ENCODE measurements at regions not wholly inside any gene's neighbourhood (a gene's known extent, or its start where the extent isn't known, plus 50 kb on each side); places are given as distances from the start of the nearest gene placed in this dataset.

DNA sequence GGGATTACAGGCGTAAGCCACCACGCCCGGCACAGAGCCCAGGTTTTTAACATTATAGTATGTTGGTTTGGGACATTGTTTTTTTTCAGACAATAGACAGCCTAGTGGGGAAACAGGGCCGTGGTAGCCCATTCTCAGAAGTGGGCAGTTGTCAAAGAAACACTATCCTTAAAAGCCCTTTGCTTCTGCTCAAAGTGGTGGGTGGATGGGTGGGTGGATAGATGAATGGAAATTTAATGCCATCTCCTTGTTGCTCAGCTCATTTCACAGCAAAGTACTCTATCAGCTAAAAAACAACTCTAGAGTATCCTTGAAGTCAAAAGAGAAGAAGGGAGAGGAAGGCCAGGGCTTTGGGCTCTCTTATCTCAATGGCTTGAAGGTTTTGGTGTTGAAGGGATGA lies 137.8 kb downstream of the RRAGC start:
- H3K4me2 ChIP-seq (ENCODE audit: low read depth, low read length, poor library complexity, severe bottlenecking), result no peak overlapping the region
- H3K4me3 ChIP-seq (ENCODE audit: insufficient read depth, low read length, poor library complexity, severe bottlenecking), result no peak overlapping the region
- H3F3A ChIP-seq (ENCODE audit: insufficient read depth), result no peaks in the 10 kb centered on the region
- H3K9ac ChIP-seq (ENCODE audit: low read length), result no peak overlapping the region
- TF ChIP-seq CTCF (IDR thresholded peaks at IDR 0.05; ENCODE audit: insufficient read depth, low read length, poor library complexity, severe bottlenecking), result no peak
- TF ChIP-seq EZH2phosphoT487 (conservative IDR thresholded peaks at IDR 0.05; ENCODE audit: low read length), result no peak
- H3K27me3 ChIP-seq (ENCODE audit: low read length), result no peaks in the 10 kb centered on the region
- H4K20me1 ChIP-seq (ENCODE audit: low read depth, low read length), result no peaks in the 10 kb centered on the region
- H3K9me3 ChIP-seq (ENCODE audit: insufficient read depth, low read length), result no peaks in the 10 kb centered on the region
- H2AFZ ChIP-seq (ENCODE audit: low read depth, low read length, severe bottlenecking), result no peak overlapping the region
- no peak overlapping the region for H3K27ac ChIP-seq (ENCODE audit: low read depth, low read length)
- H3K79me2 ChIP-seq (ENCODE audit: insufficient read depth, low read length), result no peaks in the 10 kb centered on the region
- no peaks in the 10 kb centered on the region for H3K9me2 ChIP-seq (replicated peaks; ENCODE audit: insufficient read depth, low read length)
- no peaks in the 10 kb centered on the region for H3K36me3 ChIP-seq (ENCODE audit: low read length)

DNA sequence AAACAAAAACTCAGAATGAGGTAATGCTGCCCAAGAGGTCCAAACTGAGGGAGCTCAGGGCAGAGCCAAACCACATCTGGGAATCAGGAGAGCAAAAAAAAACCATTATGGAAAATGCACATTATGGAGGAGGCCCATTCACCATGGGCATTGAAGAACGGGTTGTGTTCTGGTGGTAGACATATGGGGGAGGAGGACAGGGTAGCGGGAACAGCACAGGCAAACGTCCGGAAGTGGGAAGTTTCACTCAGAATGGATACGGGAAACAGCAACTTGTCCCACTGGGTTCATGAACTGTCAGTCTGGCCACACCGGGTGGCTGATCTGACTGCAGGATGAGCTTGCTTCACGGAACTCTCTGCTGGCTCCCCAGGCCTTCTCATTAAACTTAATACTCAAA lies 139.7 kb downstream of the RRAGC start:
- H3K4me2 ChIP-seq (ENCODE audit: low read depth, low read length, poor library complexity, severe bottlenecking), result no peak overlapping the region
- H3K36me3 ChIP-seq (ENCODE audit: low read length), result no peaks in the 10 kb centered on the region
- H3K9me3 ChIP-seq (ENCODE audit: insufficient read depth, low read length), result no peaks in the 10 kb centered on the region
- no peak overlapping the region for H3K27ac ChIP-seq (ENCODE audit: low read depth, low read length)
- no peaks in the 10 kb centered on the region for H4K20me1 ChIP-seq (ENCODE audit: low read depth, low read length)
- TF ChIP-seq CTCF (IDR thresholded peaks at IDR 0.05; ENCODE audit: insufficient read depth, low read length, poor library complexity, severe bottlenecking), result no peak
- TF ChIP-seq EZH2phosphoT487 (conservative IDR thresholded peaks at IDR 0.05; ENCODE audit: low read length), result no peak
- no peak overlapping the region for H2AFZ ChIP-seq (ENCODE audit: low read depth, low read length, severe bottlenecking)
- no peaks in the 10 kb centered on the region for H3K79me2 ChIP-seq (ENCODE audit: insufficient read depth, low read length)
- no peak overlapping the region for H3K4me3 ChIP-seq (ENCODE audit: insufficient read depth, low read length, poor library complexity, severe bottlenecking)
- no peaks in the 10 kb centered on the region for H3K27me3 ChIP-seq (ENCODE audit: low read length)
- no peaks in the 10 kb centered on the region for H3F3A ChIP-seq (ENCODE audit: insufficient read depth)
- no peak overlapping the region for H3K9ac ChIP-seq (ENCODE audit: low read length)
- no peaks in the 10 kb centered on the region for H3K9me2 ChIP-seq (replicated peaks; ENCODE audit: insufficient read depth, low read length)

DNA sequence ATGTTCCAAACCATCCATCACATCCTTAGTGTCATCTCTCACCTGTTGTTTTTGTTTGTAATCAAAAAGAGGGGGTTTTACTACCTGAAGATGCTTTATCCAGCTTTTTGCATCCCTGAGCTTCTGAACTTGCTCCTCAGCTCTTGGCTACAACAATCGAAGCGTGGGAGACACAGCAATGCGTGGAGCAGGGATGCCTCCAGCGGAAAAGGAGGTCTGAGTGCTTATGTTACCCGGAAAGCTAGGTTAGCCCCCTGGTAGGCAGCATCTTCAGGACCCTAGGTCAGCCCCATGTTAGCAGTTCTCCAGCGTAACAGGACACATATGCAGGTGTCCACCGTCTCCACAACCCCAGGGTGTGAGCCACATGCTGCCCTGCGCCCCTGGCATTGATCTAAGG lies 141.5 kb downstream of the RRAGC start:
- Histone ChIP-seq H3K9me2 (replicated peaks; ENCODE audit: insufficient read depth, low read length) (no peaks in the 10 kb centered on the region), H3K79me2 (ENCODE audit: insufficient read depth, low read length) (no peaks in the 10 kb centered on the region), H3K4me3 (ENCODE audit: insufficient read depth, low read length, poor library complexity, severe bottlenecking) (no peak overlapping the region), H3K27ac (ENCODE audit: low read depth, low read length) (no peak overlapping the region), H3K9ac (ENCODE audit: low read length) (no peak overlapping the region), H3K27me3 (ENCODE audit: low read length) (no peaks in the 10 kb centered on the region), H3K9me3 (ENCODE audit: insufficient read depth, low read length) (no peaks in the 10 kb centered on the region), H2AFZ (ENCODE audit: low read depth, low read length, severe bottlenecking) (no peak overlapping the region), H3K4me2 (ENCODE audit: low read depth, low read length, poor library complexity, severe bottlenecking) (no peak overlapping the region), H4K20me1 (ENCODE audit: low read depth, low read length) (no peaks in the 10 kb centered on the region), H3K36me3 (ENCODE audit: low read length) (no peaks in the 10 kb centered on the region), H3F3A (ENCODE audit: insufficient read depth) (no peaks in the 10 kb centered on the region)
- TF ChIP-seq CTCF (IDR thresholded peaks at IDR 0.05; ENCODE audit: insufficient read depth, low read length, poor library complexity, severe bottlenecking), result no peak
- no peak for TF ChIP-seq EZH2phosphoT487 (conservative IDR thresholded peaks at IDR 0.05; ENCODE audit: low read length)

- Histone ChIP-seq H3K36me3 (ENCODE audit: low read length) (no peaks in the 10 kb centered on the region), H3F3A (ENCODE audit: insufficient read depth) (no peaks in the 10 kb centered on the region), H2AFZ (ENCODE audit: low read depth, low read length, severe bottlenecking) (no peak overlapping the region), H3K27ac (ENCODE audit: low read depth, low read length) (no peak overlapping the region), H4K20me1 (ENCODE audit: low read depth, low read length) (no peaks in the 10 kb centered on the region), H3K4me3 (ENCODE audit: insufficient read depth, low read length, poor library complexity, severe bottlenecking) (no peak overlapping the region), H3K9me2 (replicated peaks; ENCODE audit: insufficient read depth, low read length) (no peaks in the 10 kb centered on the region), H3K9me3 (ENCODE audit: insufficient read depth, low read length) (no peaks in the 10 kb centered on the region), H3K79me2 (ENCODE audit: insufficient read depth, low read length) (no peaks in the 10 kb centered on the region), H3K4me2 (ENCODE audit: low read depth, low read length, poor library complexity, severe bottlenecking) (no peak overlapping the region), H3K27me3 (ENCODE audit: low read length) (no peaks in the 10 kb centered on the region), H3K9ac (ENCODE audit: low read length) (no peak overlapping the region)
- TF ChIP-seq EZH2phosphoT487 (conservative IDR thresholded peaks at IDR 0.05; ENCODE audit: low read length) (no peak), CTCF (IDR thresholded peaks at IDR 0.05; ENCODE audit: insufficient read depth, low read length, poor library complexity, severe bottlenecking) (no peak)
These were observed 143.3 kb downstream of the RRAGC start for GRCh38 chr1:38716229-38716628.
